ENCODE measurements at regions not wholly inside any gene's neighbourhood (a gene's known extent, or its start where the extent isn't known, plus 50 kb on each side); places are given as distances from the start of the nearest gene placed in this dataset.
A peak's percentile ranks its signal among the peaks of the same experiment; 100 is the strongest.

DNA sequence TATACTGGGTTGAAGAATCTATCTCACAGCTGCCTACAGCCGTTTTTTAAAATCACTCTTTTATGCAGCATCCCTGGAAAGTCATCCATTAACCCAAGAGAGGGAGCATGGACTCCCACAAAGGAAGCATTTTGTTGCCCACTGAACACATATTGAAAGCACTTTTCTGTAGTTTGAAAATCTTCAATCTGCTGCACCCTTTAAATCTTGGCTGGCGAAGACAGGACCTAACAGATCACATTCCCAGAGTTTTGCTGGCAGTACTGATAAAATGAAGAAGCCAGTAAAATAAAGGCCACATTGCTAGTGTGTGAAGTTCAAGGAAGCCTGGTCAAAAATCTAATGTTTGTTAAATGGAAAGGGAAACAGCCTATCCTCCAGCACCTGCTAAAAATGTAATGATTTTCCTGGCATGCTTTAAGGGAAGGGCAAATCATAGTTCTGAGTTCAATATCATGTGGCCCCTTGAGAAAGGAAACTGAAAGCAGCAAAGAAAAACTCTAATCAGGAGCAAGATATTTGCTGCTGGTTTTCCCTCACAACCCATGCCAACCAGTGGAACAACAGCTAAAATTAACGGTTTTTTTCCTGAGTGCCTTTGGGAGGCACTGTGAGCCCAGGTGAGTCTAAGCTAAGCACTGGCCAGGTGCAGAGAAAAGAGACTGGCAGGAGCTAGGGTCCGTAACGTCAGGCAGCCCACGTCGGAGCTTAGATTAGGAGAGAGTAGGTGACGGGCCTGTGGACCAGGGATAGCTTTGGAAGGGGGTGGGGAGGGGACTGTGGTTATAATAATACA lies 97.9 kb upstream of the PALS2 start:
- DNase-seq (ENCODE audit: low read depth), result no peak

DNA sequence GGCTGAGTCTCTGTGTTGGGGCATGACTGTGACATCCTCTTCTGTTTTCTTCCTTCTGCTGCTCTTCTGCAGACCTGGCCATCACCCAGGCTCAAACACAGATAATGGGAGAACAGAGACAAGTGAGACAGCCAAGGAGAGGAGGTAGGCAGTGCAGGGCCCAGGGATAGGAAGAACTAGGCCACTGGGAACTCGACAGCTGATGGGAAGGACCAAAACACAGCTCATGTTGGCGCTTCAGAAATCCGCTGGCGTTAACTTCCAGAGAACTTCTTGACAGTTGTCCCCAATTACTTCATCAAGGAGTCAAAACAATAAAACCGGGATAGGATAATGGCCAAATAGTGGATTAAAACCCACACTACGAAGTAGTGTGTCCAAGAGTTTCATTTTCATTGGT lies 97.0 kb upstream of the PALS2 start:
- no peak for DNase-seq (ENCODE audit: low read depth)

DNA sequence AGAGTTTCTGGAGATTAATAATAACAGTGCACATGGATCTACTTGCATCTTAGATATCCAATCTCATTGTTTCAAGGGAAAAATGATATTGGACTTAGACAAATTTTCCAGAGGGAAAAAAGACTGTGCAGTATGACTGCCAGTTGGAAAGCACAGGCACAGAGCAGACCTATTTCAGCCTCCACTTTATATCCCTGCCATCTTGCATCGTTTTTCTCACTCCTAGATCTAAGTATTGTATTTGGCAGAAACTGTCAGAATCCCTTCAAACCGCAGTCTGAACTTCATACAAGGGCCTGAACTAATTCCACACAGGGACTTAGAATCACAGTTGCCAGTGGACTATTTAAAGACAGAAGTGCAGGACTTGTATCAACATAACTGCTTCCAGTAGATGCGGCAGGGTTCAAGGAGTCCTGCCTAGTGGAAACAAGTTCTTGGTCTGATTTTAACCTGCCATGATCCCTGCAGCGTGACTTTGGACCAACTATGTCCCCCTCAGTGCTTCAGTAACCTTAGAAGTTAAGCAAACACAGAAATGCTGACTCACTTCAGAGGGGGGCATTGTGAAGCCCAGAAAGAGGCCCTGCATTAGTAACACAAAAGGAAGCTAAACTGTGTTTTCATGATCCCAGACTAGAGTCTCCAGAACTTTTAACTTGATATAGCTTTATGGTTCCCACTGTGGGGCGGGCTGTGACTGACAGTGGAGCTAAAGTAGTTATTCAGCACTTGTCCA lies 95.7 kb upstream of the PALS2 start:
- DNase-seq (ENCODE audit: low read depth), result peak; percentile 55

DNA sequence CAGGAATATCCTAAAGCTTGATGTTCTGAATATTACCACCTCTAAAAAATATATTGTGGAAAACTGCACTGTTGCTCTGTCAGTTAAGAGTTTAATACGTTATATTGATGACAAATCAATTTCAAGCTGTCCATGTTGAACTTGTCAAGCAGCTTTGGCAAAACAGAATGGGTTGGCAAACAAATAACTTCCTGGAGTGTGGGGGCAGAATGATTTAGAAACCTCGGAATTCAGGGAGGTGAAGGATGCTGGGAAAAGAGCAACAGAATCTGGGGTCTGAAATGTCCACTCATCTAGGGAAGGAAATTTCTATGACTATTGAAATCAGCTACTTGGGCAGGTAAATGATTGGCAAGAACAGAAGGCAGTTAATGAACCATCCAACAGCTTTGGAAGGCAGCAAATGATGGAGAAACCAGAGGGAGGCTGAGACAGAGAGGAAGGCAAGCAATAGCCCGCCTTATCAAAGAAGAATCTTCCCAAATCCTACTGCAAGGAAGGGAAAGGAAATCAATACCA lies 95.1 kb upstream of the PALS2 start:
- no peak for DNase-seq (ENCODE audit: low read depth)

DNA sequence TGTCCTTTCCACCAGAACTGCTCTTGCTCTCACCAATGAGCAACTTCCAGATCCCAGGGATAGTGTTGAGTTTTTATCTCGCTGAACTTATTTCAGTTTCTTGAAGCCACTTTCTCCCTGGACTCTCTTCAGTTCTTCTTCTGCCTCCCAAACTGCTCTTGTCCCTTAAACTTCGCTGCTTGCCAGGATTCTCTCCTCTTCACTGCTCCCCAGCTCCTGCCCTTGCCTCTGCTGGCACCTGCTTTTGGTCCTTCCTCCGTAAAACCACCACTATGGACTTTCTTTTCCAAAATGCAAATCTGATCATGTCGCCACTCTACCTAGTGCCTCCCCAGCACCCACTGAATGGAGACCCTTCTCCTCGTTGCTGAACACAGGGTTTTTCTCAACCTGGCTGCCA lies 92.8 kb upstream of the PALS2 start:
- no peak for DNase-seq (ENCODE audit: low read depth)

DNA sequence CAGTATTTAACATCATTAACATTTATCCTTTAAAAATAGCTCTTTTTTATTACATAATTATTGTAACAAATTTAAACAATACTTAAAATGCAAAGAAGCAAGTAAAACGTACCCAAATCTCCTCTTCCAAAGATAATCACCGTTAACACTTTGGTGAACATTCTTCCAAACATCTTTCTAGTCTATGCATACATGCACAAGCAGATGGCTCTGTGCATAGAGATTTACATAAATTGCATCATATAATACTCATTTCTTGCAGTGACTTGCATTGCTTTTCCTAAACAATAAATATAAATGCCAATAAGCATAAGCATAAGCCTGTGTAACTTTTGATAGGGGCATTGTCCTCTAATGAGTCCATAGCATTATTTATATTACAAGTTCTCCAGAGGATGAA lies 89.4 kb upstream of the PALS2 start:
- DNase-seq (ENCODE audit: low read depth), result no peak

DNA sequence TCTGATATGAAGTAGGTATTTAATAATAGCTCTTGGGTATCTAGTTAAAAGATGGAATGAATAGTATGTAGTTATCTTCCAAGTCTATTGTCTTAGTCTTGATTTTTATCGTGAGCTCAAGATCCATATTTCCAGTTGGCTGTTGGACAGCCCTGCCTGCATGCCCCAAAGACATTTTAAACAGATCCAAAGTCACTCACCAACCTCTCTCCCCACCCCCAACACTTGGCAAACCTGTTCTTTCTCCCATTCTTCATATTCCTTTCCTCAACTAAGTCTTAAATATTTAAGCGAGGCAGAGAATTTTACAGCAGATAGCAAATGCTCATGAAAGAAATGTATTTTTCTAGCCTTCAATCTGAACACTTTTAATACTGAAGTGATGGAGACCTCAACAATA lies 80.7 kb upstream of the PALS2 start:
- no peak for DNase-seq (ENCODE audit: low read depth)

DNA sequence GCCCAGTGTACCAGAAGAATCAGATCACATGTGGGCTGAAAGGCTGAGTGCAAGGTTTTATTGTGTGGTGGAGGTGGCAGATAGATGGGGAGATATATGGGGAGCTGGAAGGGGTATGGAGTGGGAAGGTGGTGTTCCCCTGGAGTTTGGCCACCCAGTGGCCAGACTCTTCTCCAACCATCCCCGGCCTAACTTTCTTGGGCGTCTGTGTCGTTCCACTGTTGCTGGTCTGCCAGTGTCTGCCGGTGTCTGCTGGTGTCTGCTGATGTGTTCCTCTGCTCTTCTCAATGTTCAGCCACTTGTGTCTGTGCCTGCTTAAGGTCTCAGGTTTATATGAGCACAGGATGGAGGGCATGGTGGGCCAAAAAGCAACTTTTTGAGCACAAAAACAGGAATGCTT lies 78.4 kb upstream of the PALS2 start:
- DNase-seq (ENCODE audit: low read depth), result no peak

DNA sequence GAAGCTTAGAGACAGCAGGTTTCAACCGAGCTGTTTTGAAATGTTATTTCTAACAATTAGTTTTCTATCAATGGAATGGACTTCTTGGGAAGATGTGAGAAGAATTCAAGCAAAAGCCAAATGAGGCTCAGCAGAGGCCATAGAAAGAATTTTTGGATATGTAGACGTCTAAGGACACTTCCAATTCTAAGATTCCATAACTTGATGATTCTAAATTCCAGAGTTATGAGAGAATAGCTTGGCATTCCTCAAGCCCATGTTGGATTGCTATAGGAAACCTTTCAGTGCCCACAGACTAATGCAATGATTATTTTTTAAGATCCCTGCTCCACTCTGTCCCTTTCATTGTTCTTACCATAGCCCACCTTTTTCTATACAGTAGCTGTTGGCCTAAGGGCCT lies 77.2 kb upstream of the PALS2 start:
- no peak for DNase-seq (ENCODE audit: low read depth)

DNA sequence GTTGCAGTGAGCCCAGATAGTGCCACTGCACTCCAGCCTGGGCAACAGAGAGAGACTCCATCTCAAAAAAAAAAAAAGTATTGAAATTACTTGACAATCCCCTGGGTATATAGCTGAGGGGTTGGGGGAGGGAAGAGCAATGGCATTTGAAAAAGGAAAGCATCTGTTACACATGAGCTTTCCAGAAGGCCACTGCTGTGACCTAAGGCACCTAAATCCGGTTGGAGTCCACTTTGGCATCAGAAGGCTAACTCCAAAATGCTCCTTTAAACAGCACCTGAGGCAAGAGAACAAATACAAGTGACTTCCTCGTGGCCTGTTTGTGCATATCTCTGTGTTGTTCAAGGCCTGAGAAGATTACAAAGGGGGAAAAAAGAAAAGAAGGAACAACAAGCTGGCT lies 74.8 kb upstream of the PALS2 start:
- DNase-seq (ENCODE audit: low read depth), result no peak

DNA sequence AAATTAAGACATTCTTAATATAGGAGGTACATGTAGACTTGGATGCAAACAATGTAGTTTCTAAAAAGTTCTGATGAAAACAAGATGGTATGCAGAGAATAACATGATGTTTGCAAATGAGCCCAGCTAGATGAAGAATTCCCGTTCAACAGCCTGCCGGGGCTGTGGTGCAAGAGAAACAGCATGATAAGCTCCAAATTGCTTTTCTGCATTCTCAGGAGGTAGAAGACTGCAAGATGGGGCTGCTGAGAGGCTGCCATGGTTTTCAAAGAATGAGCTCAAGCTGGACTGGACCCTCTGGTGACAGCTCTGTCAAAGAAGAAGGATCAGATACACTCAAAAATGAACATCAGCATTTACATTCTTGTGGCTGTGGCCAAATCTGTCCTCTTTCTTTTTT lies 73.4 kb upstream of the PALS2 start:
- no peak for DNase-seq (ENCODE audit: low read depth)

DNA sequence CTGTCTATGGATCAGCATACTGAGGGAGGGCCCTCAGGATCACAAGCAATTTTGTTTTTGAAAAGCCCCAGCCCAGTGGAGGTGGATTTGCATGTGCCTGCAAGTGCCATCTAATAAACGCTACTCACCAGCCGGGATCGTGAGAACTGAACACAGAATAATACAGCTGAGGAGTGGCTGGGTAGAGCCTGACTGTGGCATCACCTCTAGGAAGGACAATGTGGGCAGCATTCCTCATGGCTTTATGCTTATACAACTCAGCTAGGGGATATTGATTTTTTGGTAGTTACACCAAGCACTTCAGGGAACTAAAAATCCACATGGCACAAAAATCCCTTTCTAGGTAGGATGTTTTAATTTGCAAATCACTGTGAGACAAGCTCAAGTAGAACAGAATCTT lies 72.7 kb upstream of the PALS2 start:
- DNase-seq (ENCODE audit: low read depth), result no peak

DNA sequence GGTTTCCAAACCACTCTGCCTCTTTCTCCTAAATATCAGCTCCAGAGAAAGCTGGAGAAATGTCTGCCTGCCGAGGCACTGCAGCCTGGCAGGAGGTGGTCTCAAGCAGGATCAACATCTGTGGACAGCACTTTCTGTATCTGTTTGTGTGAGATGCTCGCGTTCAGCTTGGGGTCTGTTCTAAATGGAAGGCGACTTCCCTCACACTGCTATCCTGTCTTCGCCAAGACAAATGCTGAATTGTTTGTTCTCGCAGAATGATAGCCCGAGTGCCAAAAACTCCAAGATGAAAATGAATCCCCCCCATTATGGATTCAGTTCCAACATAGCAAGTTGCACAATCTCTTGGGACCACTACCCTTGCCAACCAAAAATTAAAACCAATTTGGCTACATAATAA lies 72.2 kb upstream of the PALS2 start:
- DNase-seq (ENCODE audit: low read depth), result no peak

DNA sequence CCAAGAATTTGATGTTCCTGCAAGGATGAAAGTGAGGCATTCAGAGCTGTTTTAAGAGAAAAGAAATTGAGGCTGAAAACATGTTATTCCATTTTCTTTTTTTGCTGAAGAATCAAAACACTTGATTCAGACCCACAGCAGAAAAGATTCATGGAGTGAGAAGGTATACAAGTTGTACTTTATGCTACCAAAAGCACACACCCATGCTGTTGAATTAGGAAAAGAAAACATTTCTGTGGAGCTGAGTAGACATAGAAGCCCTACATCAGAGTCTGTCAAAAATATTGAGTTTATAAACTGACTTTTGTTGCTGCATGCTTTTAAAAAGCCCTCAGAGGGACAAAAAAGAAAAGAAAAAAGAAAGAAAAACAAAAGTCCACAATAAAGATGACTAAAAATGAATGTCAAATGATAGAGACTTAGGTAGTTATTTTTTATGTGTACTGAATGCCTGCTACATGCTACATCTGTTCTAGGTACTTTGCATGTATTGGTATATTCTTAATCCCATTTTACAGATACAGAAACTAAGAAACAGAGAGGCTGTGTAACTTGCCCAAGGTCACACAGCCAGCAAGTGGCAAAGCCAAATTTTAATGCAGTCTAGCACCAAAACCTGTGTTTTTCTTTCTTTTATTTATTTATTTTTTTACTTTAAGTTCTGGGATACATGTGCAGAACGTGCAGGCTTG lies 71.7 kb upstream of the PALS2 start:
- DNase-seq (ENCODE audit: low read depth), result no peak

DNA sequence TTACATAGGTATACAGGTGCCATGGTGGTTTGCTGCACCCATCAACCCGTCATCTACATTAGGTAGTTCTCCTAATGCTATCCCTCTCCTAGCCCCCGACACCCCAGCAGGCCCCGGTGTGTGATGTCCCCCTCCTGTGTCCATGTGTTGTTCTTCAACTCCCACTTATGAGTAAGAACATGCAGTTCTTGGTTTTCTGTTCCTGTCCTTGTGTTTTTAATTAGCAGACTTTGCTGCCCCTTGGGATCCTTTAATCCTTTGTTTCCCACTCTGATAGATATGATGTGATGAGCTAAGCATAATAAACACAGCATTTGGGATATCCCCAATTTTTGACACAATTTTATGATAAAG lies 71.1 kb upstream of the PALS2 start:
- DNase-seq (ENCODE audit: low read depth), result no peak

DNA sequence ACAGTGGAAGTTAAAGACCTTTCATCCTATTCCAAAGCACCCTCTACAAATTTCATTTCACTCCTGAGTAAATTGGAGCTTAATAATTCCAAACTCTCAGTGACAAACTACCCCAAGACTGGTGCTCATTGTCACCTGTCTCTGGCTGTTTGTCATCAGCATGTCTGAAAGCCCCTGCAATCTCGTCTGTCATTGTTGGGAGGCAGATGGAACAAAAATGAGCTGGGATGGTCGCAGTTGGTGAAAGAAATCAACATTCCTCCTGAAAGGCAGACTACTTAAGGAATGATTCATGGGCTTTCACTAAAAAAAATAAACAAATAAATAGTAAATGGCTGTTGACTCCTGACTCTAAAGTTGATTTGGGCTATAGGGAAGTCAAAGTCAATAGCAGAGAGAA lies 69.7 kb upstream of the PALS2 start:
- no peak for DNase-seq (ENCODE audit: low read depth)

DNA sequence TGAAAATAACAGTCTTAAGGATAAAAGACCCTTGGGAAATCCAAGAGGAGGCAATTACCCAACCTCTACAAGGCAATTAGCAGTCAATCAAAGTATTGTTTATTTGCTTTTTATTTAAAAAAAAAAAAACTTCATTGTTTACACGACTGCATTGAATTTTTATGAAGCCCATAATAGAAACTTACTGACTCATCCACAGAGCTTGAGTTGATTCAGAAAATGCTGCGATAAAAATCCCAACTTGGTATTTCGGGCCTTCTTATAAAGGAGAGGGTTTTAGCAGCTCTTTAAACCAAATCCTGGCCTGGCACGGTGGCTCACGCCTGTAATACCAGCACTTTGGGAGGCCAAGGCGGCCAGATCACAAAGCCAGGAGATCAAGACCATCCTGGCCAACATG lies 69.2 kb upstream of the PALS2 start:
- DNase-seq (ENCODE audit: low read depth), result no peak

DNA sequence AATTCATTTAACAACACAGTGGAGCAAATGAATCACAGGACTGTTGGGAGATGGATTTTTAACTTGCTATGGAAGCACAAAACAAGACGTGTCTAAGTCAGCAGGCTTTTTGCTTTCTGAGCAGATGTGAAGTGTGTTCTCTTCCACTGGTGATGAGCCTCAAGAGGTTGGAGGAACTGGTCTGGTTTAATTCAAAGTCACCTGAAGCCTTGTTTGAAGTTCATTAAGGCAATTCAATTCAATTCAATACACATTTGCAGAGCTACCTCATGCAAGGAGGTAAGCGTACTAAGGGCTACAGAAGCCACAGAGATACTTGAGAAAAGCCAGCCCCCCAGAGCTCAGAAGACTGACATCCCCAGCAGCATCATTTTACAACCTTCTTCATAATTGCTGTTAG lies 68.4 kb upstream of the PALS2 start:
- DNase-seq (ENCODE audit: low read depth), result no peak

DNA sequence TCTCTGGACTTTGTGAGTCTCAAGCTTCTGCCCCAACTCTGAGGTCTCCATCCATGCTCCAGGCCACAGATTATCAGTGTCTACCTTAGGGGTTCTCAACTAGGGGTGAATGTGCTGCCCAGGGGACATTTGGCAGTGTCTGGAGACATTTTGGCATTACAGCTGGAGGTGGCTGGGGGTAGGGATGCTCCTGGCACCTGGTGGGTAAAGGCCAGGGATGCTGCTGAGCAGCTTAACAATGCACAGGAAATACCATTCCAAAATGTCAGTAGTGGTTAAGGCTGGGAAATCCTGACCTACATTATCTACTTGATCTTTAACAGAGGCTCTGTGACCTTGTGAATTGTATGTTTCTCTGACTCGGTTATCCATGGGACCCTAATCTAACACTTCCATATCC lies 67.3 kb upstream of the PALS2 start:
- DNase-seq (ENCODE audit: low read depth), result no peak

DNA sequence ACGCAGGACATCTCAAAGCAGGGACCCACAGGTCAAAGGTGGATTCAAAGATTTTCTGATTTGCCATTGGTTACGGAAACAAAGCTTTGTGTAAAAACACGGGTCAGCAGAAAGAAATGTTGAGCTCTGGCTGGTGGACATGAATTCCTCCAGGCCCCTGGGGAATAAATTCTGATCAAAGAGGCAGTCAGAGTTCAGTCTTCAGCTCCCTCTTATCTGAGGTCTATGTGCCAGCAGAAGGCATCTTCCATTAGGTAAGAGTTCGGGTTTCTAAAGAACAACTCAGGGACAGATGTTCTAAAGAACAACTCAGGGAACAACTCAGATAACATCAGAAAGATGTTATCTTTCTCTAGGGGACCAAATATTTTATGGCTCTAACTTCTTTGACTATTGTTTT lies 64.9 kb upstream of the PALS2 start:
- DNase-seq (ENCODE audit: low read depth), result no peak

DNA sequence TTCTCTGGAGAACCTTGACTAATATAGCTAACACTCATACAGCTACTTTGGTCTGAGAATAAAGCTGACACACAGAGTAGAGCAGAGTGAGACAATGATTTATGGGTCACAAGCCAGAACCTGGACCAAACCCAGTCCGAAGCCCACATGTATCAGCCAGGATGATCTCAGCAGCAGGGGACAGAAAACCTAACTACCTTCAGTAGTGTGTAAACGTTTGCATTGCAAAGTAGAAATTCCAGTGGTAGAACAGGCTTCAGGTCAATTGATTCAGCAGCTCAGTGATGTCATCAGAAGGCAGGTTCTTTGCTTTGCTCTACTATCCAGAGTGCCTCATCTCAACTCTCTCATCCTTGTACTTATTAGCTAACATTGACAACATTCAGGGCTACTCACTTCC lies 62.5 kb upstream of the PALS2 start:
- DNase-seq (ENCODE audit: low read depth), result no peak

DNA sequence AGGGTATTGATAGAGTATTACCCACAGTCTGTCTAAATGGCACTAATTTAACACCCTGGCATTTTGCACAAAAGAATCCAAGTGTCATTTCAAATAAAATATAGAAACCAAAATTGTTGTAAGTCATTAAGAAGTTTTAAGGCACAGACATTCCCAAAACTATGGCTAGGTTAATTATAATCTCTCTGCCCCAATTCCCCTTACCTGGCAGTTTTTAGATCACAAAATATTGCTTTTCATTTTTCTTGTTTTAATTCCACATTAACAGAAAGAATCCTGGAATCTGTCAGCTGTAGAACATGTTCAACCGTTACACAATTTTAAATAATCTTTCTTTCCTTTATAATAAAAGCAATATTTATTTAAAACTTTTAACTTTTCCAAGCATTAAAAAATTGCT lies 56.1 kb upstream of the PALS2 start:
- no peak for DNase-seq (ENCODE audit: low read depth)

DNA sequence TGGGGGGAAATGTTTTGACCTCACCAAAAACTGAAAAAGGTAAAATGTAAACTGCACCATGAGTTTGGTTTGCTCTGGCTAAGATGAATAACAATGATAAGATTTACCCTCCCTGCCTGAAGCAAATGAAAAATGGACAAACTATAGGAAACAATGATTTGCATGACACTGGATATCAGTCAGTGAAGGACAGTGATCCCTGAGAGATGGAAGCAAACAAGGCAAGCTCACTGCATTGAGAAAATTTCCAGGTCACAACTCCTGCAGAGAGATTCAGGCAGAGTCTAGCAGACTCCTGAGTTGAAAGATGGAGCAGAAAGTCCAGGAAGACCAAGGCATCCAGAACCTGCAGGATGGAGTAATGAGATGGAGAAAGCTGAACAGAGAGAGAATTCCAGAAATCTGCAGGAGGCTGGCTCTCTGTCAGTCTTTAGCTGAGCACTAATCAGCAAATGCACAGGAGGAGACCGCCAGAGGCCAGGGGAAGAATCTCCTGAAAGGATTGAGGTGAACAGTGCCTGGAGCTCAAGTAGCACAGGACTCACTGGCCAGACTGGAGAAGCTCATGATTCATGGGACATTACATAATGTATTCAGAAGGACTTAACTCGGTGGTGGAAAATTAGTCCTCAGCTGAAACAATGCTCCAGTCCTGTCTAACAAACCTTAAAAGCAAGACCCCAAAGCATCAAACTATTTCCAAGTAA lies 51.2 kb upstream of the PALS2 start:
- DNase-seq (ENCODE audit: low read depth), result no peak

All from GM04503 (cell line).